Stimulated activated CD8-positive, alpha-beta memory T cell treated with anti-CD3 and anti-CD28 coated beads, Interleukin-7, amount 100 ng/mL, for 48 hours (primary cell): ENCODE measurements at regions not wholly inside any gene's neighbourhood (a gene's known extent, or its start where the extent isn't known, plus 50 kb on each side); places are given as distances from the start of the nearest gene placed in this dataset.
"Not testable (repeated sequence)": the region's sequence is repeated elsewhere in the genome, so short reads cannot be mapped to it uniquely, and the experiment has no call there.

Experiments
- DNase-seq, 2 donors: peaks; one replicate each; pipeline ENCODE4 v3.0.0-alpha.2; 2020; ENCODE audit warnings: low read depth in 1 of 2; ENCODE audit errors: extremely low read depth in 1 of 2

GRCh38 chr4:174400603-174401302 is 117.0 kb downstream of the CEP44 start:
- not testable (repeated sequence) for DNase-seq

- no peak for DNase-seq
These were observed 115.0 kb downstream of the CEP44 start for GRCh38 chr4:174398728-174399127.

GRCh38 chr4:174397366-174398155 is 113.8 kb downstream of the CEP44 start:
- DNase-seq: no peak

GRCh38 chr4:174396599-174397110 is 112.9 kb downstream of the CEP44 start:
- no peak for DNase-seq

- DNase-seq: no peak
These were observed 111.2 kb downstream of the CEP44 start for GRCh38 chr4:174394915-174395314.

- no peak for DNase-seq
These were observed 105.7 kb downstream of the CEP44 start for GRCh38 chr4:174389439-174389838.

- no peak for DNase-seq
These were observed 104.9 kb downstream of the CEP44 start for GRCh38 chr4:174388461-174389145.

- no peak for DNase-seq
These were observed 104.0 kb downstream of the CEP44 start for GRCh38 chr4:174387721-174388120.

- DNase-seq: no peak
These were observed 103.4 kb downstream of the CEP44 start for GRCh38 chr4:174387143-174387542.

GRCh38 chr4:174383783-174384182 is 100.1 kb downstream of the CEP44 start:
- DNase-seq: no peak

- not testable (repeated sequence) for DNase-seq
These were observed 99.4 kb downstream of the CEP44 start for GRCh38 chr4:174382938-174383605.
